ENCODE measurements at regions not wholly inside any gene's neighbourhood (a gene's known extent, or its start where the extent isn't known, plus 50 kb on each side); places are given as distances from the start of the nearest gene placed in this dataset.

DNA sequence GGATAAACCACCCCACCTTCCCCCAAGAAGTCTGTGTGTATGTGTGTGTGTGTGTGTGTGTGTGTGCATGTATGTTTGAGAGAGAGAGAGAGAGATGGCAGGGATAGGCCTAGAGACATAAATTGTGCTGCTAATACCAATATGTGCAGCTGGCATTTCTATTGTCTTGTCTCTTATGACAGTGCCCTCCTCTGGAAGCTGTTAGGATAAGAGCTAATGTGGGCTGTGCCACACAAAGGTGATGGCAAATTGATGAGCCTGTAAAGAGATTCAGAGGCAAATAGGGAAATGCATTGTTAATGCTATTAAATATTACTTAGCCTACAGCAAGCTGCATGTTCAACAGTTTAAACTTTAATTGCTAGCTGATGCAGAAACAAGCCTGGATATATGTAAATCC lies 332.0 kb downstream of the NKX6-1 start:
- H3K4me3 ChIP-seq = no peak overlapping the region
- H3K27ac ChIP-seq (ENCODE audit: low read depth) = no peak overlapping the region
- H2AFZ ChIP-seq = no peak overlapping the region
- Mint-ChIP-seq H3K36me3 (ENCODE audit: low read depth) (no peaks in the 10 kb centered on the region), H3K27ac (no peak overlapping the region; the same call in 1 of the 2 replicates), H3K27me3 (ENCODE audit: insufficient read depth, low read depth, poor library complexity) (no peaks in the 10 kb centered on the region), H3K9me3 (no peaks in the 10 kb centered on the region), H3K4me3 (no peak overlapping the region), H3K4me1 (peaks cover 5% of the 10 kb centered on the region; the same call in 1 of the 3 replicates)
- no peaks in the 10 kb centered on the region for H3K4me1 ChIP-seq (ENCODE audit: insufficient read depth)
- no peaks in the 10 kb centered on the region; the same call in 1 of the 2 replicates for H4K20me1 ChIP-seq (replicated peaks; ENCODE audit: insufficient read depth)
- no peak overlapping the region for H3K4me2 ChIP-seq
- no peaks in the 10 kb centered on the region for H3K9me2 ChIP-seq (ENCODE audit: insufficient read depth)
- no peaks in the 10 kb centered on the region for H3K36me3 ChIP-seq (ENCODE audit: insufficient read depth)
- TF ChIP-seq, protein P1, sequence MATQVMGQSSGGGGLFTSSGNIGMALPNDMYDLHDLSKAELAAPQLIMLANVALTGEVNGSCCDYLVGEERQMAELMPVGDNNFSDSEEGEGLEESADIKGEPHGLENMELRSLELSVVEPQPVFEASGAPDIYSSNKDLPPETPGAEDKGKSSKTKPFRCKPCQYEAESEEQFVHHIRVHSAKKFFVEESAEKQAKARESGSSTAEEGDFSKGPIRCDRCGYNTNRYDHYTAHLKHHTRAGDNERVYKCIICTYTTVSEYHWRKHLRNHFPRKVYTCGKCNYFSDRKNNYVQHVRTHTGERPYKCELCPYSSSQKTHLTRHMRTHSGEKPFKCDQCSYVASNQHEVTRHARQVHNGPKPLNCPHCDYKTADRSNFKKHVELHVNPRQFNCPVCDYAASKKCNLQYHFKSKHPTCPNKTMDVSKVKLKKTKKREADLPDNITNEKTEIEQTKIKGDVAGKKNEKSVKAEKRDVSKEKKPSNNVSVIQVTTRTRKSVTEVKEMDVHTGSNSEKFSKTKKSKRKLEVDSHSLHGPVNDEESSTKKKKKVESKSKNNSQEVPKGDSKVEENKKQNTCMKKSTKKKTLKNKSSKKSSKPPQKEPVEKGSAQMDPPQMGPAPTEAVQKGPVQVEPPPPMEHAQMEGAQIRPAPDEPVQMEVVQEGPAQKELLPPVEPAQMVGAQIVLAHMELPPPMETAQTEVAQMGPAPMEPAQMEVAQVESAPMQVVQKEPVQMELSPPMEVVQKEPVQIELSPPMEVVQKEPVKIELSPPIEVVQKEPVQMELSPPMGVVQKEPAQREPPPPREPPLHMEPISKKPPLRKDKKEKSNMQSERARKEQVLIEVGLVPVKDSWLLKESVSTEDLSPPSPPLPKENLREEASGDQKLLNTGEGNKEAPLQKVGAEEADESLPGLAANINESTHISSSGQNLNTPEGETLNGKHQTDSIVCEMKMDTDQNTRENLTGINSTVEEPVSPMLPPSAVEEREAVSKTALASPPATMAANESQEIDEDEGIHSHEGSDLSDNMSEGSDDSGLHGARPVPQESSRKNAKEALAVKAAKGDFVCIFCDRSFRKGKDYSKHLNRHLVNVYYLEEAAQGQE (IDR thresholded peaks at IDR 0.05; ENCODE audit: unreplicated experiment) = no peak
- TF ChIP-seq, protein P2, sequence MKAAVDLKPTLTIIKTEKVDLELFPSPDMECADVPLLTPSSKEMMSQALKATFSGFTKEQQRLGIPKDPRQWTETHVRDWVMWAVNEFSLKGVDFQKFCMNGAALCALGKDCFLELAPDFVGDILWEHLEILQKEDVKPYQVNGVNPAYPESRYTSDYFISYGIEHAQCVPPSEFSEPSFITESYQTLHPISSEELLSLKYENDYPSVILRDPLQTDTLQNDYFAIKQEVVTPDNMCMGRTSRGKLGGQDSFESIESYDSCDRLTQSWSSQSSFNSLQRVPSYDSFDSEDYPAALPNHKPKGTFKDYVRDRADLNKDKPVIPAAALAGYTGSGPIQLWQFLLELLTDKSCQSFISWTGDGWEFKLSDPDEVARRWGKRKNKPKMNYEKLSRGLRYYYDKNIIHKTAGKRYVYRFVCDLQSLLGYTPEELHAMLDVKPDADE (IDR thresholded peaks at IDR 0.05) = no peak
- TF ChIP-seq, protein P3, sequence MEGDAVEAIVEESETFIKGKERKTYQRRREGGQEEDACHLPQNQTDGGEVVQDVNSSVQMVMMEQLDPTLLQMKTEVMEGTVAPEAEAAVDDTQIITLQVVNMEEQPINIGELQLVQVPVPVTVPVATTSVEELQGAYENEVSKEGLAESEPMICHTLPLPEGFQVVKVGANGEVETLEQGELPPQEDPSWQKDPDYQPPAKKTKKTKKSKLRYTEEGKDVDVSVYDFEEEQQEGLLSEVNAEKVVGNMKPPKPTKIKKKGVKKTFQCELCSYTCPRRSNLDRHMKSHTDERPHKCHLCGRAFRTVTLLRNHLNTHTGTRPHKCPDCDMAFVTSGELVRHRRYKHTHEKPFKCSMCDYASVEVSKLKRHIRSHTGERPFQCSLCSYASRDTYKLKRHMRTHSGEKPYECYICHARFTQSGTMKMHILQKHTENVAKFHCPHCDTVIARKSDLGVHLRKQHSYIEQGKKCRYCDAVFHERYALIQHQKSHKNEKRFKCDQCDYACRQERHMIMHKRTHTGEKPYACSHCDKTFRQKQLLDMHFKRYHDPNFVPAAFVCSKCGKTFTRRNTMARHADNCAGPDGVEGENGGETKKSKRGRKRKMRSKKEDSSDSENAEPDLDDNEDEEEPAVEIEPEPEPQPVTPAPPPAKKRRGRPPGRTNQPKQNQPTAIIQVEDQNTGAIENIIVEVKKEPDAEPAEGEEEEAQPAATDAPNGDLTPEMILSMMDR (conservative IDR thresholded peaks at IDR 0.05; ENCODE audit: low read depth in 2 of 2) = no peak
- TF ChIP-seq, protein P4, sequence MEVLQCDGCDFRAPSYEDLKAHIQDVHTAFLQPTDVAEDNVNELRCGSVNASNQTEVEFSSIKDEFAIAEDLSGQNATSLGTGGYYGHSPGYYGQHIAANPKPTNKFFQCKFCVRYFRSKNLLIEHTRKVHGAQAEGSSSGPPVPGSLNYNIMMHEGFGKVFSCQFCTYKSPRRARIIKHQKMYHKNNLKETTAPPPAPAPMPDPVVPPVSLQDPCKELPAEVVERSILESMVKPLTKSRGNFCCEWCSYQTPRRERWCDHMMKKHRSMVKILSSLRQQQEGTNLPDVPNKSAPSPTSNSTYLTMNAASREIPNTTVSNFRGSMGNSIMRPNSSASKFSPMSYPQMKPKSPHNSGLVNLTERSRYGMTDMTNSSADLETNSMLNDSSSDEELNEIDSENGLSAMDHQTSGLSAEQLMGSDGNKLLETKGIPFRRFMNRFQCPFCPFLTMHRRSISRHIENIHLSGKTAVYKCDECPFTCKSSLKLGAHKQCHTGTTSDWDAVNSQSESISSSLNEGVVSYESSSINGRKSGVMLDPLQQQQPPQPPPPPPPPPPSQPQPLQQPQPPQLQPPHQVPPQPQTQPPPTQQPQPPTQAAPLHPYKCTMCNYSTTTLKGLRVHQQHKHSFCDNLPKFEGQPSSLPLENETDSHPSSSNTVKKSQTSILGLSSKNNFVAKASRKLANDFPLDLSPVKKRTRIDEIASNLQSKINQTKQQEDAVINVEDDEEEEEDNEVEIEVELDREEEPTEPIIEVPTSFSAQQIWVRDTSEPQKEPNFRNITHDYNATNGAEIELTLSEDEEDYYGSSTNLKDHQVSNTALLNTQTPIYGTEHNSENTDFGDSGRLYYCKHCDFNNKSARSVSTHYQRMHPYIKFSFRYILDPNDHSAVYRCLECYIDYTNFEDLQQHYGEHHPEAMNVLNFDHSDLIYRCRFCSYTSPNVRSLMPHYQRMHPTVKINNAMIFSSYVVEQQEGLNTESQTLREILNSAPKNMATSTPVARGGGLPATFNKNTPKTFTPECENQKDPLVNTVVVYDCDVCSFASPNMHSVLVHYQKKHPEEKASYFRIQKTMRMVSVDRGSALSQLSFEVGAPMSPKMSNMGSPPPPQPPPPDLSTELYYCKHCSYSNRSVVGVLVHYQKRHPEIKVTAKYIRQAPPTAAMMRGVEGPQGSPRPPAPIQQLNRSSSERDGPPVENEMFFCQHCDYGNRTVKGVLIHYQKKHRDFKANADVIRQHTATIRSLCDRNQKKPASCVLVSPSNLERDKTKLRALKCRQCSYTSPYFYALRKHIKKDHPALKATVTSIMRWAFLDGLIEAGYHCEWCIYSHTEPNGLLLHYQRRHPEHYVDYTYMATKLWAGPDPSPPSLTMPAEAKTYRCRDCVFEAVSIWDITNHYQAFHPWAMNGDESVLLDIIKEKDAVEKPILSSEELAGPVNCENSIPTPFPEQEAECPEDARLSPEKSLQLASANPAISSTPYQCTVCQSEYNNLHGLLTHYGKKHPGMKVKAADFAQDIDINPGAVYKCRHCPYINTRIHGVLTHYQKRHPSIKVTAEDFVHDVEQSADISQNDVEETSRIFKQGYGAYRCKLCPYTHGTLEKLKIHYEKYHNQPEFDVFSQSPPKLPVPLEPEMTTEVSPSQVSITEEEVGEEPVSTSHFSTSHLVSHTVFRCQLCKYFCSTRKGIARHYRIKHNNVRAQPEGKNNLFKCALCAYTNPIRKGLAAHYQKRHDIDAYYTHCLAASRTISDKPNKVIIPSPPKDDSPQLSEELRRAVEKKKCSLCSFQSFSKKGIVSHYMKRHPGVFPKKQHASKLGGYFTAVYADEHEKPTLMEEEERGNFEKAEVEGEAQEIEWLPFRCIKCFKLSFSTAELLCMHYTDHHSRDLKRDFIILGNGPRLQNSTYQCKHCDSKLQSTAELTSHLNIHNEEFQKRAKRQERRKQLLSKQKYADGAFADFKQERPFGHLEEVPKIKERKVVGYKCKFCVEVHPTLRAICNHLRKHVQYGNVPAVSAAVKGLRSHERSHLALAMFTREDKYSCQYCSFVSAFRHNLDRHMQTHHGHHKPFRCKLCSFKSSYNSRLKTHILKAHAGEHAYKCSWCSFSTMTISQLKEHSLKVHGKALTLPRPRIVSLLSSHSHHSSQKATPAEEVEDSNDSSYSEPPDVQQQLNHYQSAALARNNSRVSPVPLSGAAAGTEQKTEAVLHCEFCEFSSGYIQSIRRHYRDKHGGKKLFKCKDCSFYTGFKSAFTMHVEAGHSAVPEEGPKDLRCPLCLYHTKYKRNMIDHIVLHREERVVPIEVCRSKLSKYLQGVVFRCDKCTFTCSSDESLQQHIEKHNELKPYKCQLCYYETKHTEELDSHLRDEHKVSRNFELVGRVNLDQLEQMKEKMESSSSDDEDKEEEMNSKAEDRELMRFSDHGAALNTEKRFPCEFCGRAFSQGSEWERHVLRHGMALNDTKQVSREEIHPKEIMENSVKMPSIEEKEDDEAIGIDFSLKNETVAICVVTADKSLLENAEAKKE (CRISPR knock-in tag; IDR thresholded peaks at IDR 0.05) = no peak
- no peak for TF ChIP-seq POLR2AphosphoS5 (IDR thresholded peaks at IDR 0.05; ENCODE audit: low read depth)
- TF ChIP-seq STAT1 (IDR thresholded peaks at IDR 0.05; ENCODE audit: unreplicated experiment) = no peak
- no peak for TF ChIP-seq EZH2 (IDR thresholded peaks at IDR 0.05; ENCODE audit: low read depth, unreplicated experiment)
- TF ChIP-seq JUNB (IDR thresholded peaks at IDR 0.05; ENCODE audit: unreplicated experiment) = no peak
- no peak for TF ChIP-seq EZH2phosphoT487 (IDR thresholded peaks at IDR 0.05; ENCODE audit: unreplicated experiment)
- TF ChIP-seq ZNF331 (CRISPR knock-in tag; IDR thresholded peaks at IDR 0.05; ENCODE audit: low read depth) = no peak
- TF ChIP-seq CREB1 (CRISPR knock-in tag; IDR thresholded peaks at IDR 0.05; ENCODE audit: low read depth) = no peak
- TF ChIP-seq ZNF114 (CRISPR knock-in tag; IDR thresholded peaks at IDR 0.05) = no peak
- TF ChIP-seq NANOG (IDR thresholded peaks at IDR 0.05; ENCODE audit: borderline replicate concordance) = no peak
- H3K27me3 ChIP-seq (ENCODE audit: insufficient read depth) = no peaks in the 10 kb centered on the region
- no peaks in the 10 kb centered on the region for H3F3A ChIP-seq (replicated peaks; ENCODE audit: low read depth)
- no peaks in the 10 kb centered on the region for H3K79me2 ChIP-seq (replicated peaks; ENCODE audit: insufficient read depth)
- DNase-seq (ENCODE audit: low spot score) (no peak), ATAC-seq (no peak)

Measured in GM23338 (cell line).